Esophagus muscularis mucosa (tissue), 4 donors: ENCODE measurements at regions not wholly inside any gene's neighbourhood (a gene's known extent, or its start where the extent isn't known, plus 50 kb on each side); places are given as distances from the start of the nearest gene placed in this dataset.

Experiments used
- CTCF ChIP-seq, 3 experiments: fragments of 200-600 bp in 2 of 3; fragments of 450-650 bp in 1 of 3; sonication (generic) in 2 of 3; IDR thresholded peaks; one replicate each; pipeline ENCODE4 v1.5.1; 2017 to 2019; ENCODE audit warnings: antibody characterized with exemption in 3 of 3, mild to moderate bottlenecking in 2 of 3, moderate library complexity in 1 of 3
- EP300 ChIP-seq: sonication (generic); formaldehyde crosslinking; IDR thresholded peaks from one replicate; pipeline ENCODE4 v1.6.1; 2017; ENCODE audit warnings: antibody characterized with exemption
- POLR2A ChIP-seq: fragments of 450-650 bp; IDR thresholded peaks from one replicate; pipeline ENCODE4 v1.6.1; 2017; ENCODE audit warnings: antibody characterized with exemption, moderate library complexity, mild to moderate bottlenecking, low read depth
- POLR2AphosphoS5 ChIP-seq, 2 donors: sonication (generic); formaldehyde crosslinking; IDR thresholded peaks; one replicate each; pipeline ENCODE4 v1.6.1; 2017; ENCODE audit warnings: antibody characterized with exemption in 2 of 2

DNA sequence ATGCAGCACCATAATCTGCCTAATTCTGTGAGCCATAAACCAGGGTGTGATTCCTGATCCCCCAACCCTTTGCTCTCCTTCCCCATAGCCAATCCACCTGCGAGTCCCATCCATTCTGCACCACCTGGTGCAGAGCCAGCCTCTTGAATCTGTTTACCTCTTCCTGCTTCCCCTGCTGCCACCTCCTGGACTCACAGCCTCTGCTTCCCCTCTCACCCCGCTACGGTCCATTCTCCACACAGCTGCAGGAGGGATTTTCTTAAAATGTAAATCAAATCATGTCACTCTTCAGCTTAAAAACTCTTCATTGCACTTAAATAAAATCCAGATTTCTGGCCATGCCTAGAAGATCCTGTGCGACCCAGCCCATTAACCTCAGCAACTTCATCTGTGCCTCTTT lies 186.7 kb downstream of the FOXD2 start:
- TF ChIP-seq POLR2A (no peak), POLR2AphosphoS5 (IDR thresholded peaks at IDR 0.05) (no peak), CTCF (IDR thresholded peaks at IDR 0.05) (no peak), EP300 (no peak)
